Testis (tissue), 2 donors: ENCODE measurements at regions not wholly inside any gene's neighbourhood (a gene's known extent, or its start where the extent isn't known, plus 50 kb on each side); places are given as distances from the start of the nearest gene placed in this dataset.

Experiments
- DNase-seq: peaks from one replicate; pipeline ENCODE4 v3.0.0-alpha.2; 2019
- H3K27ac ChIP-seq, 2 donors: fragments of 200-600 bp; sonication (generic); one replicate each; pipeline ENCODE4 v1.5.1; 2019
- H3K27me3 ChIP-seq: fragments of 200-600 bp; sonication (generic); one replicate; pipeline ENCODE4 v1.5.1; 2019
- H3K36me3 ChIP-seq: fragments of 200-600 bp; sonication (generic); one replicate; pipeline ENCODE4 v1.5.1; 2017; ENCODE audit warnings: low read depth; ENCODE audit errors: missing control alignments
- H3K4me1 ChIP-seq: fragments of 200-600 bp; sonication (generic); one replicate; pipeline ENCODE4 v1.5.1; 2019
- H3K4me3 ChIP-seq, 2 donors: fragments of 200-600 bp; sonication (generic); one replicate each; pipeline ENCODE4 v1.5.1; 2017 to 2019
- H3K9me3 ChIP-seq: fragments of 200-600 bp; sonication (generic); one replicate; pipeline ENCODE4 v1.5.1; 2017
- CTCF ChIP-seq, 3 experiments: fragments of 450-650 bp in 2 of 3; fragments of 200-600 bp in 1 of 3; sonication (generic) in 1 of 3; IDR thresholded peaks; one replicate each; pipeline ENCODE4 v1.5.1; 2016 to 2019; ENCODE audit warnings: antibody characterized with exemption in 3 of 3, mild to moderate bottlenecking in 2 of 3, moderate library complexity in 1 of 3
- POLR2A ChIP-seq: fragments of 450-650 bp; IDR thresholded peaks from one replicate; pipeline ENCODE4 v1.6.1; 2017; ENCODE audit warnings: antibody characterized with exemption, mild to moderate bottlenecking, moderate library complexity
- WGBS, 2 donors: methylation state at CpG; one replicate each; pipeline ENCODE4 v1.1.5; 2018; 5-methylcytosine and 5-hydroxymethylcytosine counted together
- intact Hi-C: fragments of 100-400 bp; cut with DNase I; formaldehyde crosslinking; loops from one replicate; pipeline ENCODE4 v1.15.1; 2023; ENCODE audit warnings: low total_unique reads

DNA sequence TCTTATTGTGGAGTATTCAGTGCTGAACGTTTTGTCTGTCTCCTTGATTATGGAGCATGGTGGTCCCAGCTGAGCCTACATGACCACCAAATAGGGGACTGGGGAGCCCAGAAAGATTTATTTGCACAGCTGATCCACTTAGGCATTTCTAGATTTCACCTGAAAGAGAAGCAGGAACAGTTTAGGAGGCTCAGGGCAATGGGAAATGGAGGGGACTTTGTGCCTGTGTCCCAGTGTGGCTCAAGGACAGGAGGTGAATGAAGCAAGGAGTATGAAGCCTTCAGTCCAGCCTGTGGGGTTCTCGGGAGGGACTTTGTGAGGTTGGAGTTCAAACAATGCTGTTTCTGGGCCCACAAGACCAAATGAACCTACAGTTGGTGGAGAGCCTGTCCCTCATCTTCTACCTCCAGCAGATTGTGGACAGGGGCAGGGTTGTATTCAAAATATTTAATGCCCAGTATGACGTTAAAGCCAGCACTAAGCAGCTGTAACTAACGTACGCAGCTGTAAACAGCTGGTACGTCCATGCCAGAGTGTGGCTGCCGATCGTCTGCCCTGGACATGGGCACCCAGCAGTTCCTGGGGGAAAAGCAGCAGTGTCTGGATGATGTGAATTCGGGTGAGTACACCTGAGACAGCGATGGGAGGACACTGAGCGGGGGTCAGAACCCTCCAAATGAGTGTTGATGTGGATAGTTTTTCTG lies 164.9 kb upstream of the RAB4A start:
- Histone ChIP-seq H3K4me1 (peaks cover 14% of the 10 kb centered on the region), H3K9me3 (no peaks in the 10 kb centered on the region), H3K27ac (no peak overlapping the region), H3K27me3 (no peaks in the 10 kb centered on the region), H3K36me3 (no peaks in the 10 kb centered on the region), H3K4me3 (no peak overlapping the region)
- DNase-seq = no peak
- WGBS, 2 donors = 92 to 94% methylated on average over 10 to 11 of the region's 11 CpGs
- intact Hi-C loops = no loop called here
- TF ChIP-seq CTCF (IDR thresholded peaks at IDR 0.05) (no peak), POLR2A (no peak)

GRCh38 chr1:229106526-229107125 lies 164.3 kb upstream of the RAB4A start:
- no peak for TF ChIP-seq POLR2A
- TF ChIP-seq CTCF (IDR thresholded peaks at IDR 0.05) = no peak
- Histone ChIP-seq H3K9me3 (no peaks in the 10 kb centered on the region), H3K27ac (no peak overlapping the region), H3K36me3 (no peaks in the 10 kb centered on the region), H3K27me3 (no peaks in the 10 kb centered on the region), H3K4me1 (peaks cover 20% of the 10 kb centered on the region), H3K4me3 (no peak overlapping the region)
- no peak for DNase-seq
- WGBS, 2 donors = 88 to 90% methylated on average over 7 of the region's 7 CpGs
- intact Hi-C loops = no loop called here

GRCh38 chr1:229107304-229107815 lies 163.6 kb upstream of the RAB4A start:
- Histone ChIP-seq H3K27ac (no peak overlapping the region), H3K27me3 (no peaks in the 10 kb centered on the region), H3K36me3 (no peaks in the 10 kb centered on the region), H3K4me3 (no peak overlapping the region), H3K9me3 (no peaks in the 10 kb centered on the region), H3K4me1 (peaks cover 26% of the 10 kb centered on the region)
- no peak for TF ChIP-seq POLR2A
- intact Hi-C loops = no loop called here
- 89 to 94% methylated on average over 6 of the region's 6 CpGs for WGBS, 2 donors
- DNase-seq = no peak

GRCh38 chr1:229107972-229108371 lies 162.9 kb upstream of the RAB4A start:
- H3K9me3 ChIP-seq = no peaks in the 10 kb centered on the region
- no peak overlapping the region for H3K27ac ChIP-seq
- H3K36me3 ChIP-seq = no peaks in the 10 kb centered on the region
- WGBS, 2 donors = 84 to 100% methylated on average over 2 of the region's 2 CpGs
- DNase-seq = no peak
- H3K4me3 ChIP-seq = no peak overlapping the region
- intact Hi-C loops = no loop called here
- H3K27me3 ChIP-seq = no peaks in the 10 kb centered on the region
- H3K4me1 ChIP-seq = peaks cover 26% of the 10 kb centered on the region
- no peak for TF ChIP-seq CTCF (IDR thresholded peaks at IDR 0.05)
- no peak for TF ChIP-seq POLR2A

DNA sequence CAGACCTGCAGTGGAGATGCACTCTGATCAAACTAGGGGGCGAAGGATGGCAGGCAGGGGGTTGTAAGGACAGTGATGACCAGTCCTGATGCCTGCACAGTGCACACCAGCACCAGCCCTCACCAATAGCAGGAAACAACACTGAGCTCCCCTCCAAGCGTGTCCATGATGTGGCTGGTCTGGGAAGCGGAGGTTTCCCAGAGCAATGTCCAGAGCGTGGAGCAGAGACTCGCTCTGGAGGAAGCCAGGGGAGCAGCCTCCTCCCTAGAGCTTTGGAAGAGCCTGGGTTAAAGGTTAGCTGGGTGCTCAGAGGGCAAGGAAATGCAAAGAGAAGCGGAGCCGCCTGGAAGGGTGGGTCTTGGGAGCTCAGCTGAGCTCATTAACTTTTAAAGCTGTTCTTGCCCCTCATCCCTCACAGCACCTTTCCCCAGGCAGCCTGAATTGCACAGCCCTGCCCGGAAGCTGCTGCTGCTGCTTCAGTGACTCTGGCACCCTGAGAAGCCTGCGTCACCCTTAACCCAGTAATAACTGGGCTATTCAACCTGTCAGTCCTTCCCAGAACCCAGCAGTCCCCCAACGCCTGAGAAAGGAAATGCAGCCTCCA lies 162.2 kb upstream of the RAB4A start:
- Histone ChIP-seq H3K4me1 (peaks cover 26% of the 10 kb centered on the region), H3K27ac (no peak overlapping the region), H3K36me3 (no peaks in the 10 kb centered on the region), H3K27me3 (no peaks in the 10 kb centered on the region), H3K9me3 (no peaks in the 10 kb centered on the region), H3K4me3 (no peak overlapping the region)
- intact Hi-C loops = no loop called here
- TF ChIP-seq POLR2A (no peak), CTCF (IDR thresholded peaks at IDR 0.05) (no peak)
- DNase-seq = no peak
- WGBS, 2 donors = 83 to 88% methylated on average over 9 to 10 of the region's 10 CpGs
